NCI-H345 (cell line): ENCODE measurements at regions not wholly inside any gene's neighbourhood (a gene's known extent, or its start where the extent isn't known, plus 50 kb on each side); places are given as distances from the start of the nearest gene placed in this dataset.
"Not testable (repeated sequence)": the region's sequence is repeated elsewhere in the genome, so short reads cannot be mapped to it uniquely, and the experiment has no call there.

ENCODE experiments used
- DNase-seq: peaks from one replicate; lab custom pipeline; 2025; lab: John Stamatoyannopoulos, UW

- no peak for DNase-seq
Measured at GRCh38 chr15:55126111-55126510, 70.6 kb downstream of the RSL24D1 start.

GRCh38 chr15:55124616-55125015 lies 72.1 kb downstream of the RSL24D1 start:
- no peak for DNase-seq

- no peak for DNase-seq
Measured at GRCh38 chr15:55118344-55118870, 78.3 kb downstream of the RSL24D1 start.

GRCh38 chr15:55116636-55117035 lies 80.1 kb downstream of the RSL24D1 start:
- DNase-seq: no peak

- no peak for DNase-seq
Measured at GRCh38 chr15:55113736-55114135, 83.0 kb downstream of the RSL24D1 start.

- no peak for DNase-seq
Measured at GRCh38 chr15:55112706-55113105, 84.0 kb downstream of the RSL24D1 start.

GRCh38 chr15:55110446-55110845 lies 86.3 kb downstream of the RSL24D1 start:
- DNase-seq: no peak

- DNase-seq: peak; percentile 56
Measured at GRCh38 chr15:55108858-55109518, 87.8 kb downstream of the RSL24D1 start.

GRCh38 chr15:55108448-55108847 lies 88.3 kb downstream of the RSL24D1 start:
- no peak for DNase-seq

- DNase-seq: no peak
Measured at GRCh38 chr15:55106155-55106554, 90.6 kb downstream of the RSL24D1 start.

GRCh38 chr15:55094136-55094535 lies 102.6 kb downstream of the RSL24D1 start:
- no peak for DNase-seq

GRCh38 chr15:55088207-55088606 lies 108.5 kb downstream of the RSL24D1 start:
- DNase-seq: no peak

GRCh38 chr15:55084673-55085072 lies 112.1 kb downstream of the RSL24D1 start:
- DNase-seq: no peak

- DNase-seq: no peak
Measured at GRCh38 chr15:55084216-55084615, 112.5 kb downstream of the RSL24D1 start.

GRCh38 chr15:55077052-55077451 lies 119.7 kb downstream of the RSL24D1 start:
- not testable (repeated sequence) for DNase-seq

- no peak for DNase-seq
Measured at GRCh38 chr15:55074431-55074830, 122.3 kb downstream of the RSL24D1 start.

GRCh38 chr15:55063970-55064369 lies 132.8 kb downstream of the RSL24D1 start:
- DNase-seq: not testable (repeated sequence)

- no peak for DNase-seq
Measured at GRCh38 chr15:55060836-55061235, 135.9 kb downstream of the RSL24D1 start.

- DNase-seq: no peak
Measured at GRCh38 chr15:55056500-55056899, 140.2 kb downstream of the RSL24D1 start.

GRCh38 chr15:55044162-55044561 lies 152.6 kb downstream of the RSL24D1 start:
- DNase-seq: no peak

- no peak for DNase-seq
Measured at GRCh38 chr15:55037071-55037470, 159.7 kb downstream of the RSL24D1 start.

GRCh38 chr15:55035749-55036148 lies 161.0 kb downstream of the RSL24D1 start:
- DNase-seq: no peak

- no peak for DNase-seq
Measured at GRCh38 chr15:55033574-55033973, 163.2 kb downstream of the RSL24D1 start.

GRCh38 chr15:55031727-55032126 lies 165.0 kb downstream of the RSL24D1 start:
- DNase-seq: no peak
